GM12874 (cell line): ENCODE measurements at regions not wholly inside any gene's neighbourhood (a gene's known extent, or its start where the extent isn't known, plus 50 kb on each side); places are given as distances from the start of the nearest gene placed in this dataset.

Experiments
- CTCF ChIP-seq: IDR thresholded peaks from 2 replicates; pipeline ENCODE4 v1.5.1; 2011; ENCODE audit warnings: low read depth, mild to moderate bottlenecking, control low read depth, low read length, moderate library complexity; ENCODE audit not compliant: insufficient read depth

- no peak for TF ChIP-seq CTCF
Observed at GRCh38 chr15:35320158-35320780, 225.7 kb downstream of the DPH6 start.

DNA sequence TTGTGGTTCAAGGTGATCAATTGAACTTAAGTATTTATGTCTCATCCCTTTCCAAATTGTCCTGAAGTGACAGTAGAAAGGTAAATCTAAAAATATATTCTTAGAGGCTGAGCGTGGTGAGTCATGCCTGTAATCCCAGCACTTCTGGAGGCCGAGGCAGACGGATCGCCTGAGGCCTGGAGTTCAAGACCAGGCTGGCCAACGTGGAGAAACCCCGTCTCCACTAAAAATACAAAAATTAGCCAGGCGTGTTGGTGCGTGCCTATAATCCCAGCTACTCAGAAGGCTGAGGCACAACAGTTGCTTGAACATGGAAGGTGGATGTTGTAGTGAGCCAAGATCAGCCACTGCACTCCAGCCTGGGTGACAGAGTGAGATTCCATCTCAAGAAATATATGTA, 226.6 kb downstream of the DPH6 start:
- no peak for TF ChIP-seq CTCF

GRCh38 chr15:35317217-35317616, 228.7 kb downstream of the DPH6 start:
- TF ChIP-seq CTCF, result no peak

- TF ChIP-seq CTCF, result no peak
Observed at GRCh38 chr15:35312344-35312743, 227.2 kb upstream of the NANOGP8 start.

DNA sequence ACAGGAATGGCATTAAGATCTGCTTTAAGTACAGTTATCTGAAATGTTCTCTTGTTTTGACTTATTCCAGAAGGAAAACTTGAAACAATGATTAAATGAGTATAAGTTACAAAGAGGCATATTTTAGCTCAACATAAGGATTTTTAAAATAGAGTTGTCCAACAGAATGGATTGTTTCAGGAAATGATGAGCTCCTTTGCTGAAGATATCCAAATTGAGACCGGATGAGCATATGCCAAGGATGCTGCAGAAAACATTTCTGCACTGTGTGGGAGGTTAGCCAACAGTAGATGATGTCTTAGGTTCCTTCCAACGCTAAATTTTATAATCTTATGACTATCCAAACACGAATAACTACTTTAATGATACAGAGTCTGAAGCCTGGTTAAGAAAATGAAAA, 226.5 kb upstream of the NANOGP8 start:
- TF ChIP-seq CTCF, result no peak

- no peak for TF ChIP-seq CTCF
Observed at GRCh38 chr15:35309886-35310285, 224.8 kb upstream of the NANOGP8 start.

- TF ChIP-seq CTCF, result no peak
Observed at GRCh38 chr15:35308802-35309201, 223.7 kb upstream of the NANOGP8 start.
